Stomach (tissue), 4 donors: ENCODE measurements at regions not wholly inside any gene's neighbourhood (a gene's known extent, or its start where the extent isn't known, plus 50 kb on each side); places are given as distances from the start of the nearest gene placed in this dataset.

Source experiments
- POLR2A ChIP-seq, 4 donors: fragments of 450-650 bp; IDR thresholded peaks; one replicate each; pipeline ENCODE4 v1.6.1; 2016; ENCODE audit warnings: antibody characterized with exemption in 4 of 4, control low read depth in 2 of 4, mild to moderate bottlenecking in 1 of 4, moderate library complexity in 1 of 4
- POLR2AphosphoS5 ChIP-seq, 3 donors: sonication (generic); formaldehyde crosslinking; IDR thresholded peaks; one replicate each; pipeline ENCODE4 v1.6.1; 2016; ENCODE audit warnings: antibody characterized with exemption in 3 of 3
- TF ChIP-seq, protein P1 (sequence below), 7 experiments: fragments of 450-650 bp in 4 of 7; fragments of 200-600 bp in 3 of 7; sonication (generic) in 3 of 7; IDR thresholded peaks; one replicate each; pipeline ENCODE4 v1.5.1; 2016 to 2019; ENCODE audit warnings: antibody characterized with exemption in 7 of 7, control low read depth in 2 of 7, mild to moderate bottlenecking in 1 of 7

DNA sequence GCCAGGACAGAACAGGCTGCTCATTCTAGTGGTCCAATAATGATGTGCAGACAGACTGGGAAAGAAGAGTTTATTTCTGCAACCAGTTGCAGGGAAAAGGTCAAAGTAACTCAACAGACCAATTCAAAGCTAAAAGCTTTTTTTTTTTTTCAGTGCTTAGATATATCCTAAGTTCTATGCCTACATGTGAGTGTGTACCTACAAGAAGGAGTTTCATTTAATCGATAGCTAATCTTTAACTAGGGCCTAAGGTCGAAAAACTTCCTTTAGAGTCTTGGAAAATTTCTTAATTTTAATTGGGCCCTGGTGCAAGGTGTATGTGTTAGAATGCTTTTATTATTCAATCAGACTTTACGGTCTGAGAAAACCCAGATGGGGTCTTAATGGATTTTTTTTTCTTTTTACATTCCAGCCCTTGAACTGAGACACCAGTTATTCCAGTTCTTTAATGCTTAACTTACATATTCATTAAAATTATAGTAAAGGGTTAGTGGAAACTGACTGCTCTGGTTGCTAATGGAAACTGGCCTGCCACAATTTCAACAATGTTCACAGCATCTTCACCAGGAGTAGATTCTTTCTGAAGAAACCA lies 365.3 kb downstream of the MTRR start:
- TF ChIP-seq, protein P1, sequence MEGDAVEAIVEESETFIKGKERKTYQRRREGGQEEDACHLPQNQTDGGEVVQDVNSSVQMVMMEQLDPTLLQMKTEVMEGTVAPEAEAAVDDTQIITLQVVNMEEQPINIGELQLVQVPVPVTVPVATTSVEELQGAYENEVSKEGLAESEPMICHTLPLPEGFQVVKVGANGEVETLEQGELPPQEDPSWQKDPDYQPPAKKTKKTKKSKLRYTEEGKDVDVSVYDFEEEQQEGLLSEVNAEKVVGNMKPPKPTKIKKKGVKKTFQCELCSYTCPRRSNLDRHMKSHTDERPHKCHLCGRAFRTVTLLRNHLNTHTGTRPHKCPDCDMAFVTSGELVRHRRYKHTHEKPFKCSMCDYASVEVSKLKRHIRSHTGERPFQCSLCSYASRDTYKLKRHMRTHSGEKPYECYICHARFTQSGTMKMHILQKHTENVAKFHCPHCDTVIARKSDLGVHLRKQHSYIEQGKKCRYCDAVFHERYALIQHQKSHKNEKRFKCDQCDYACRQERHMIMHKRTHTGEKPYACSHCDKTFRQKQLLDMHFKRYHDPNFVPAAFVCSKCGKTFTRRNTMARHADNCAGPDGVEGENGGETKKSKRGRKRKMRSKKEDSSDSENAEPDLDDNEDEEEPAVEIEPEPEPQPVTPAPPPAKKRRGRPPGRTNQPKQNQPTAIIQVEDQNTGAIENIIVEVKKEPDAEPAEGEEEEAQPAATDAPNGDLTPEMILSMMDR (IDR thresholded peaks at IDR 0.05), result no peak
- no peak for TF ChIP-seq POLR2AphosphoS5 (IDR thresholded peaks at IDR 0.05)
- TF ChIP-seq POLR2A (IDR thresholded peaks at IDR 0.05), result no peak
